Osteoblast (primary cell): ENCODE measurements at regions not wholly inside any gene's neighbourhood (a gene's known extent, or its start where the extent isn't known, plus 50 kb on each side); places are given as distances from the start of the nearest gene placed in this dataset.

Experiments
- DNase-seq: peaks from one replicate; pipeline ENCODE4 v3.0.0; 2011; ENCODE audit warnings: low spot score, mixed read lengths; ENCODE audit not compliant: insufficient read length; ENCODE audit errors: missing footprints
- H2AFZ ChIP-seq: 2 replicates; pipeline ENCODE4 v1.6.0; 2011; ENCODE audit warnings: mild to moderate bottlenecking, low read length
- H3K27ac ChIP-seq: 2 replicates; pipeline ENCODE4 v1.5.1; 2011; ENCODE audit warnings: mild to moderate bottlenecking, low read depth, low read length, moderate library complexity
- H3K27me3 ChIP-seq: 2 replicates; pipeline ENCODE4 v1.6.0; 2012; ENCODE audit warnings: mild to moderate bottlenecking, control low read depth, inconsistent platforms, low read length, moderate library complexity; ENCODE audit not compliant: insufficient read depth
- H3K36me3 ChIP-seq: 2 replicates; pipeline ENCODE4 v1.5.1; 2011; ENCODE audit warnings: mild to moderate bottlenecking, low read length, control low read depth, moderate library complexity; ENCODE audit not compliant: insufficient read depth
- H3K4me1 ChIP-seq: 2 replicates; pipeline ENCODE4 v1.5.1; 2011; ENCODE audit warnings: mild to moderate bottlenecking, low read length, control low read depth, moderate library complexity; ENCODE audit not compliant: insufficient read depth
- H3K4me2 ChIP-seq: 2 replicates; pipeline ENCODE4 v1.6.0; 2011; ENCODE audit warnings: mild to moderate bottlenecking, low read length; ENCODE audit not compliant: insufficient read depth
- H3K4me3 ChIP-seq: fragments of 200-600 bp; sonication (generic); 3 replicates; pipeline ENCODE4 v1.5.1; 2012; ENCODE audit warnings: mild to moderate bottlenecking, low read length, inconsistent platforms; ENCODE audit not compliant: insufficient read depth
- H3K79me2 ChIP-seq: 2 replicates; pipeline ENCODE4 v1.6.0; 2012; ENCODE audit warnings: mild to moderate bottlenecking, low read length, control low read depth, inconsistent platforms; ENCODE audit not compliant: insufficient read depth
- H3K9me3 ChIP-seq: 2 replicates; pipeline ENCODE4 v1.5.1; 2011; ENCODE audit warnings: low read depth, low read length, control low read depth
- H4K20me1 ChIP-seq: 2 replicates; pipeline ENCODE4 v1.6.0; 2012; ENCODE audit warnings: mild to moderate bottlenecking, low read length, control low read depth; ENCODE audit not compliant: insufficient read depth
- TF ChIP-seq, protein P1 (sequence below): IDR thresholded peaks from 2 replicates; pipeline ENCODE4 v1.5.1; 2011; ENCODE audit warnings: mild to moderate bottlenecking, low read depth, low read length, moderate library complexity; ENCODE audit errors: extremely low read depth

GRCh38 chr15:54998661-54999060 lies 198.1 kb downstream of the RSL24D1 start:
- no peak overlapping the region for H3K4me3 ChIP-seq
- no peaks in the 10 kb centered on the region for H3K9me3 ChIP-seq
- no peak overlapping the region for H3K27ac ChIP-seq
- no peaks in the 10 kb centered on the region for H3K79me2 ChIP-seq
- H3K36me3 ChIP-seq: no peaks in the 10 kb centered on the region
- H3K4me2 ChIP-seq: no peak overlapping the region
- H3K4me1 ChIP-seq: no peaks in the 10 kb centered on the region
- H2AFZ ChIP-seq: no peak overlapping the region
- TF ChIP-seq, protein P1, sequence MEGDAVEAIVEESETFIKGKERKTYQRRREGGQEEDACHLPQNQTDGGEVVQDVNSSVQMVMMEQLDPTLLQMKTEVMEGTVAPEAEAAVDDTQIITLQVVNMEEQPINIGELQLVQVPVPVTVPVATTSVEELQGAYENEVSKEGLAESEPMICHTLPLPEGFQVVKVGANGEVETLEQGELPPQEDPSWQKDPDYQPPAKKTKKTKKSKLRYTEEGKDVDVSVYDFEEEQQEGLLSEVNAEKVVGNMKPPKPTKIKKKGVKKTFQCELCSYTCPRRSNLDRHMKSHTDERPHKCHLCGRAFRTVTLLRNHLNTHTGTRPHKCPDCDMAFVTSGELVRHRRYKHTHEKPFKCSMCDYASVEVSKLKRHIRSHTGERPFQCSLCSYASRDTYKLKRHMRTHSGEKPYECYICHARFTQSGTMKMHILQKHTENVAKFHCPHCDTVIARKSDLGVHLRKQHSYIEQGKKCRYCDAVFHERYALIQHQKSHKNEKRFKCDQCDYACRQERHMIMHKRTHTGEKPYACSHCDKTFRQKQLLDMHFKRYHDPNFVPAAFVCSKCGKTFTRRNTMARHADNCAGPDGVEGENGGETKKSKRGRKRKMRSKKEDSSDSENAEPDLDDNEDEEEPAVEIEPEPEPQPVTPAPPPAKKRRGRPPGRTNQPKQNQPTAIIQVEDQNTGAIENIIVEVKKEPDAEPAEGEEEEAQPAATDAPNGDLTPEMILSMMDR: no peak
- DNase-seq: no peak
- no peaks in the 10 kb centered on the region for H3K27me3 ChIP-seq
- H4K20me1 ChIP-seq: no peaks in the 10 kb centered on the region

- H2AFZ ChIP-seq: no peak overlapping the region
- no peak overlapping the region for H3K27ac ChIP-seq
- no peaks in the 10 kb centered on the region for H3K9me3 ChIP-seq
Measured at GRCh38 chr15:54990793-54991192, 205.9 kb downstream of the RSL24D1 start.

GRCh38 chr15:54987881-54988280 lies 208.9 kb downstream of the RSL24D1 start:
- H3K36me3 ChIP-seq: no peaks in the 10 kb centered on the region
- no peaks in the 10 kb centered on the region for H3K27me3 ChIP-seq
- H3K79me2 ChIP-seq: no peaks in the 10 kb centered on the region
- H2AFZ ChIP-seq: no peak overlapping the region
- TF ChIP-seq, protein P1: no peak
- no peaks in the 10 kb centered on the region for H3K9me3 ChIP-seq
- H4K20me1 ChIP-seq: no peaks in the 10 kb centered on the region
- no peaks in the 10 kb centered on the region for H3K4me1 ChIP-seq
- no peak overlapping the region for H3K4me3 ChIP-seq
- no peak overlapping the region for H3K27ac ChIP-seq
- H3K4me2 ChIP-seq: no peak overlapping the region
- DNase-seq: no peak

More at GRCh38 chr15:54990793-54991192, 205.9 kb downstream of the RSL24D1 start:
- no peaks in the 10 kb centered on the region for H4K20me1 ChIP-seq
- no peaks in the 10 kb centered on the region for H3K4me1 ChIP-seq
- H3K4me3 ChIP-seq: no peak overlapping the region
- no peak for DNase-seq
- no peaks in the 10 kb centered on the region for H3K36me3 ChIP-seq
- no peak overlapping the region for H3K4me2 ChIP-seq
- H3K27me3 ChIP-seq: no peaks in the 10 kb centered on the region
- H3K79me2 ChIP-seq: no peaks in the 10 kb centered on the region
- TF ChIP-seq, protein P1: no peak

DNA sequence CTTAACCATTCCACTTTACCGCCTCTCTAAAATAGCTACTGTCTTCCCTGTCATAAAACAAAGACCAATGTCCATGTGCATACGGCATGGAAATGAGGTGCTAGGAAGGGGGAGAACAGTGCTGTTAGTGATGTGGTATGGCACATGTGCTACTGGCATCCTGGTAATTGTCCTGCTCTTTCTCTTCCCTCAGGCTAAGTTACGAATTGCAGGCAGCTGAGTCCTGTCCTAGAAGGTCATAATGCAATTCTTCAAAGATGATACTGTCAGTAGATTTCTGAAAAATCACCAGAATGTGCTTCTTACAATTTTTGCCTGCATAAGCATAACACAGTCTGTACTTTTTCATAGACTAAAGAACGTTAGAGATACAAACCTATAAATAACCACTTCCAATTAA lies 216.8 kb downstream of the RSL24D1 start:
- no peak overlapping the region for H2AFZ ChIP-seq
- no peaks in the 10 kb centered on the region for H3K36me3 ChIP-seq
- no peak overlapping the region for H3K4me3 ChIP-seq
- H3K79me2 ChIP-seq: no peaks in the 10 kb centered on the region
- no peaks in the 10 kb centered on the region for H4K20me1 ChIP-seq
- TF ChIP-seq, protein P1: no peak
- H3K4me1 ChIP-seq: no peaks in the 10 kb centered on the region
- no peaks in the 10 kb centered on the region for H3K27me3 ChIP-seq
- H3K9me3 ChIP-seq: no peaks in the 10 kb centered on the region
- H3K4me2 ChIP-seq: no peak overlapping the region
- no peak overlapping the region for H3K27ac ChIP-seq
- no peak for DNase-seq
